ENCODE measurements at regions not wholly inside any gene's neighbourhood (a gene's known extent, or its start where the extent isn't known, plus 50 kb on each side); places are given as distances from the start of the nearest gene placed in this dataset.

- Histone ChIP-seq H3K4me2 (no peak overlapping the region), H2AFZ (no peak overlapping the region), H3K79me2 (no peaks in the 10 kb centered on the region), H4K20me1 (ENCODE audit: insufficient read depth, poor library complexity, severe bottlenecking) (no peaks in the 10 kb centered on the region), H3K4me1 (ENCODE audit: insufficient read depth) (no peaks in the 10 kb centered on the region), H3K9me2 (replicated peaks; ENCODE audit: insufficient read depth) (no peaks in the 10 kb centered on the region), H3K36me3 (replicated peaks; ENCODE audit: insufficient read depth, low read depth) (no peaks in the 10 kb centered on the region), H3K27ac (no peak overlapping the region), H3K9me3 (ENCODE audit: low read depth) (no peaks in the 10 kb centered on the region), H3K27me3 (peaks cover 8% of the 10 kb centered on the region), H3K4me3 (no peak overlapping the region)
- TF ChIP-seq EZH2 (IDR thresholded peaks at IDR 0.05; ENCODE audit: borderline replicate concordance), result no peak
- no peak for TF ChIP-seq CTCF (IDR thresholded peaks at IDR 0.05; ENCODE audit: poor library complexity)
- DNase-seq (ENCODE audit: low spot score), result no peak
Measured at GRCh38 chr6:90354961-90355360, 58.3 kb upstream of the BACH2 start.

- Histone ChIP-seq H3K27ac (no peak overlapping the region), H3K36me3 (replicated peaks; ENCODE audit: insufficient read depth, low read depth) (no peaks in the 10 kb centered on the region), H3K27me3 (peaks cover 17% of the 10 kb centered on the region), H4K20me1 (ENCODE audit: insufficient read depth, poor library complexity, severe bottlenecking) (no peaks in the 10 kb centered on the region), H3K4me3 (no peak overlapping the region), H3K4me1 (ENCODE audit: insufficient read depth) (no peaks in the 10 kb centered on the region), H2AFZ (no peak overlapping the region), H3K79me2 (no peaks in the 10 kb centered on the region), H3K9me2 (replicated peaks; ENCODE audit: insufficient read depth) (no peaks in the 10 kb centered on the region), H3K9me3 (ENCODE audit: low read depth) (no peaks in the 10 kb centered on the region), H3K4me2 (no peak overlapping the region)
- TF ChIP-seq EZH2phosphoT487 (IDR thresholded peaks at IDR 0.05; ENCODE audit: low read depth, severe bottlenecking, unreplicated experiment) (no peak), CTCF (IDR thresholded peaks at IDR 0.05; ENCODE audit: poor library complexity) (no peak), EZH2 (IDR thresholded peaks at IDR 0.05; ENCODE audit: borderline replicate concordance) (no peak)
- DNase-seq (ENCODE audit: low spot score), result no peak
- 58% methylated on average over 4 of the region's 4 CpGs for WGBS (ENCODE audit: low lambda C conversion rate, missing lambda C conversion rate)
Measured at GRCh38 chr6:90351696-90352095, 55.1 kb upstream of the BACH2 start.

GRCh38 chr6:90350689-90351554 lies 54.3 kb upstream of the BACH2 start:
- no peaks in the 10 kb centered on the region for H3K9me2 ChIP-seq (replicated peaks; ENCODE audit: insufficient read depth)
- H3K27ac ChIP-seq, result no peak overlapping the region
- DNase-seq (ENCODE audit: low spot score), result no peak
- H3K4me3 ChIP-seq, result no peak overlapping the region
- WGBS (ENCODE audit: low lambda C conversion rate, missing lambda C conversion rate), result 60% methylated on average over 8 of the region's 8 CpGs
- no peaks in the 10 kb centered on the region for H3K79me2 ChIP-seq
- no peaks in the 10 kb centered on the region for H3K9me3 ChIP-seq (ENCODE audit: low read depth)
- H3K36me3 ChIP-seq (replicated peaks; ENCODE audit: insufficient read depth, low read depth), result no peaks in the 10 kb centered on the region
- no peak for TF ChIP-seq EZH2 (IDR thresholded peaks at IDR 0.05; ENCODE audit: borderline replicate concordance)
- TF ChIP-seq CTCF (IDR thresholded peaks at IDR 0.05; ENCODE audit: poor library complexity), result no peak
- TF ChIP-seq EZH2phosphoT487 (IDR thresholded peaks at IDR 0.05; ENCODE audit: low read depth, severe bottlenecking, unreplicated experiment), result no peak
- H2AFZ ChIP-seq, result no peak overlapping the region
- H3K27me3 ChIP-seq, result peaks cover 24% of the 10 kb centered on the region
- H4K20me1 ChIP-seq (ENCODE audit: insufficient read depth, poor library complexity, severe bottlenecking), result no peaks in the 10 kb centered on the region
- H3K4me2 ChIP-seq, result no peak overlapping the region
- no peaks in the 10 kb centered on the region for H3K4me1 ChIP-seq (ENCODE audit: insufficient read depth)

Data from hepatocyte (in vitro differentiated cells).